Neural progenitor cell (in vitro differentiated cells): ENCODE measurements at regions not wholly inside any gene's neighbourhood (a gene's known extent, or its start where the extent isn't known, plus 50 kb on each side); places are given as distances from the start of the nearest gene placed in this dataset.

Experiments used
- CTCF ChIP-seq: fragments of 200-600 bp; sonication (generic); IDR thresholded peaks from 2 replicates; pipeline ENCODE4 v1.5.1; 2017; ENCODE audit warnings: antibody characterized with exemption, mild to moderate bottlenecking
- EZH2 ChIP-seq: fragments of 200-600 bp; sonication (generic); IDR thresholded peaks from 2 replicates; pipeline ENCODE4 v1.6.1; 2017; ENCODE audit warnings: antibody characterized with exemption, mild to moderate bottlenecking, moderate library complexity
- EZH2phosphoT487 ChIP-seq: fragments of 200-600 bp; sonication (generic); IDR thresholded peaks from 2 replicates; pipeline ENCODE4 v1.6.1; 2017; ENCODE audit warnings: antibody characterized with exemption

- TF ChIP-seq CTCF (no peak), EZH2 (no peak), EZH2phosphoT487 (no peak)
These were observed 393.2 kb downstream of the COL11A1 start for GRCh38 chr1:102715150-102715549.
